Nephron progenitor cell (in vitro differentiated cells): ENCODE measurements at regions not wholly inside any gene's neighbourhood (a gene's known extent, or its start where the extent isn't known, plus 50 kb on each side); places are given as distances from the start of the nearest gene placed in this dataset.

Experiments
- DNase-seq: peaks from one replicate; pipeline ENCODE4 v3.0.0; 2021
- H3K27ac Mint-ChIP-seq: 2 replicates; pipeline ENCODE4 v1.8.0; 2021; ENCODE audit warnings: mild to moderate bottlenecking, moderate library complexity, mixed read lengths
- H3K27me3 Mint-ChIP-seq: 2 replicates; pipeline ENCODE4 v1.8.0; 2021; ENCODE audit warnings: mild to moderate bottlenecking, low read depth, mixed read lengths; ENCODE audit not compliant: poor library complexity
- H3K36me3 Mint-ChIP-seq: 2 replicates; pipeline ENCODE4 v1.8.0; 2021; ENCODE audit warnings: low read depth, mixed read lengths
- H3K4me1 Mint-ChIP-seq: 2 replicates; pipeline ENCODE4 v1.8.0; 2021; ENCODE audit warnings: mixed read lengths
- H3K4me3 Mint-ChIP-seq: 2 replicates; pipeline ENCODE4 v1.8.0; 2021; ENCODE audit warnings: mild to moderate bottlenecking, moderate library complexity, mixed read lengths
- H3K9me3 Mint-ChIP-seq: 2 replicates; pipeline ENCODE4 v1.8.0; 2021; ENCODE audit warnings: mild to moderate bottlenecking, moderate library complexity, mixed read lengths
- CTCF ChIP-seq: fragments of 200-600 bp; sonication (generic); IDR thresholded peaks from 2 replicates; pipeline ENCODE4 v1.5.0; 2021; ENCODE audit warnings: antibody characterized with exemption

GRCh38 chr14:45679853-45680252 lies 426.9 kb upstream of the MIS18BP1 start:
- peaks cover 23% of the 10 kb centered on the region for H3K9me3 Mint-ChIP-seq
- H3K27ac Mint-ChIP-seq = no peak overlapping the region
- no peaks in the 10 kb centered on the region for H3K4me1 Mint-ChIP-seq
- no peaks in the 10 kb centered on the region for H3K36me3 Mint-ChIP-seq
- no peak overlapping the region for H3K4me3 Mint-ChIP-seq
- DNase-seq = no peak
- TF ChIP-seq CTCF = no peak
- H3K27me3 Mint-ChIP-seq = no peaks in the 10 kb centered on the region

- H3K4me1 Mint-ChIP-seq = no peaks in the 10 kb centered on the region
- TF ChIP-seq CTCF = no peak
- no peak overlapping the region for H3K27ac Mint-ChIP-seq
Measured at GRCh38 chr14:45678163-45678562, 425.2 kb upstream of the MIS18BP1 start.

GRCh38 chr14:45673420-45673819 lies 420.4 kb upstream of the MIS18BP1 start:
- no peak for DNase-seq
- H3K4me1 Mint-ChIP-seq = no peaks in the 10 kb centered on the region
- H3K9me3 Mint-ChIP-seq = peaks cover 14% of the 10 kb centered on the region
- H3K27me3 Mint-ChIP-seq = no peaks in the 10 kb centered on the region
- no peak for TF ChIP-seq CTCF
- H3K4me3 Mint-ChIP-seq = no peak overlapping the region
- no peaks in the 10 kb centered on the region for H3K36me3 Mint-ChIP-seq
- H3K27ac Mint-ChIP-seq = no peak overlapping the region

More at GRCh38 chr14:45678163-45678562, 425.2 kb upstream of the MIS18BP1 start:
- DNase-seq = no peak
- H3K9me3 Mint-ChIP-seq = peaks cover 10% of the 10 kb centered on the region
- no peak overlapping the region for H3K4me3 Mint-ChIP-seq
- no peaks in the 10 kb centered on the region for H3K27me3 Mint-ChIP-seq
- H3K36me3 Mint-ChIP-seq = no peaks in the 10 kb centered on the region

GRCh38 chr14:45664668-45665356 lies 411.8 kb upstream of the MIS18BP1 start:
- no peaks in the 10 kb centered on the region for H3K4me1 Mint-ChIP-seq
- H3K9me3 Mint-ChIP-seq = peaks cover 35% of the 10 kb centered on the region
- no peak for TF ChIP-seq CTCF
- no peak overlapping the region for H3K27ac Mint-ChIP-seq
- H3K27me3 Mint-ChIP-seq = no peaks in the 10 kb centered on the region
- no peaks in the 10 kb centered on the region for H3K36me3 Mint-ChIP-seq
- H3K4me3 Mint-ChIP-seq = no peak overlapping the region
- no peak for DNase-seq

- peaks cover 19% of the 10 kb centered on the region for H3K9me3 Mint-ChIP-seq
- H3K36me3 Mint-ChIP-seq = no peaks in the 10 kb centered on the region
Measured at GRCh38 chr14:45658917-45659299, 405.9 kb upstream of the MIS18BP1 start.

More at GRCh38 chr14:45658917-45659299, 405.9 kb upstream of the MIS18BP1 start:
- no peaks in the 10 kb centered on the region for H3K27me3 Mint-ChIP-seq
- DNase-seq = no peak
- TF ChIP-seq CTCF = no peak
- H3K4me3 Mint-ChIP-seq = no peak overlapping the region
- no peaks in the 10 kb centered on the region for H3K4me1 Mint-ChIP-seq
- no peak overlapping the region for H3K27ac Mint-ChIP-seq
